ENCODE measurements at regions not wholly inside any gene's neighbourhood (a gene's known extent, or its start where the extent isn't known, plus 50 kb on each side); places are given as distances from the start of the nearest gene placed in this dataset.

DNA sequence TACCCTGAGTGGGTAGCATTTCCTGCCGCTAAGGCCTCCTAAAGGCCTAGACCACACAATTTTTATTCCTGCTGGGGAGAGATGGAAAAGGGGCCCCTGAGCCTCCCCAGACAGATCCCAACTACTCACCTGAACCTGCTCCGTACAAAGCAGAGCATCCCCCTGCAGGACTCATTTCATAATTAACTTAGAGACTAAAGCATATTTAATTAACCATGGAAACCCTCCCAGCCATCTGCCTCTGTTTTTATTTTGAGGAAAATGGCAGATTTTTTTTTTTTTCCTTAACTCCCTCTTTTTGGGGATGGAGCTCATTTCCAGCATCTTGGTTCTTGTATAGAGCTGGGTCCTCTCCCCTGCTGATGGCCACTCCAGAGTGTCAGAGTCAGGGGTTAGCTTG, 96.5 kb upstream of the CRHR1 start:
- no peaks in the 10 kb centered on the region for H3K36me3 Mint-ChIP-seq (ENCODE audit: low read depth)
- H3K4me1 Mint-ChIP-seq (ENCODE audit: low read depth), result no peaks in the 10 kb centered on the region
- no peak overlapping the region for H3K27ac Mint-ChIP-seq
- H3K4me3 Mint-ChIP-seq (ENCODE audit: low read depth), result no peak overlapping the region
- no peak for DNase-seq (ENCODE audit: low spot score)
- intact Hi-C loops (cut with micrococcal nuclease), result no loop called here
- H3K9me3 Mint-ChIP-seq, result no peaks in the 10 kb centered on the region
- H3K27me3 Mint-ChIP-seq (ENCODE audit: low read depth), result peaks cover 22% of the 10 kb centered on the region

DNA sequence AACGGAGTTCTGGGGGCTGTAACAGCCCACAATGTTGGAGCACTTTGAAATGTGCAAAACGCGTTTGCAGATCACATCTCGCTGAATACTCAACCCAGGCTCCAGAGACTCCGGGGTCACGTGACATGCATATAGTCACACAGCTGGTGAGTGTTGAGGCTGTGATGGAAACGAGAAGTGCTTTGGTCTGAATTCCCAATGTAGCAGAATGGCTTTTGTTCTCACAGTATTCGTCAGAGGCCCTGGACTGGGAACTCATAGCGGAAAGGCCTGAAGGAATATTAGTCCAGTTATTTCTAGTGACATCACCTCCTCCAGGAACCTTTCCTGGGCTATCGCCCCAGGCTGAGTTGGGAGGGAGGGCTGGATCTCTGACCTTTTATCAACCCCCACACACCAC, 95.8 kb upstream of the CRHR1 start:
- no peak for DNase-seq (ENCODE audit: low spot score)
- Mint-ChIP-seq H3K27ac (no peak overlapping the region), H3K9me3 (no peaks in the 10 kb centered on the region), H3K27me3 (ENCODE audit: low read depth) (peaks cover 22% of the 10 kb centered on the region), H3K36me3 (ENCODE audit: low read depth) (no peaks in the 10 kb centered on the region), H3K4me1 (ENCODE audit: low read depth) (no peaks in the 10 kb centered on the region), H3K4me3 (ENCODE audit: low read depth) (no peak overlapping the region)
- intact Hi-C loops (cut with micrococcal nuclease), result no loop called here

DNA sequence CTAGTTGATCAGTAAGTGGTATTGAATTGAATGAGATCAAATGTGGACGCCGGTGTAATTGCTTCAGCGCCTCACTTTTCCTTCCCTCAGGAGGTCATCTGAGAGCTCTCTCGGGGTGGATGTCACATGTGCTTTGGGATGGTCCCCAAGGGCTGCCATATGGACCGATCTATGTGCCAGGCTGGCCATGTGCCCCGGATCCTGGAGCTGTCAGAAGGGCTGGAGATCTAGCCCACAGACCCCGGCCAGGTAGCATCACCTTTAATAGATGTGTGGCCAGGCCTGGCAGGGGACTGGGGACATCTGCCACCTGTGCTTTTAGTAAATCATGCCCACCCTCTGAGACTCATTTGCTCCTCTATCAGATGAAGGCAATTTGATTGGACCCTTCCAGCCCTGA, 95.3 kb upstream of the CRHR1 start:
- Mint-ChIP-seq H3K27me3 (ENCODE audit: low read depth) (peaks cover 27% of the 10 kb centered on the region), H3K4me1 (ENCODE audit: low read depth) (no peaks in the 10 kb centered on the region), H3K36me3 (ENCODE audit: low read depth) (no peaks in the 10 kb centered on the region), H3K27ac (no peak overlapping the region), H3K4me3 (ENCODE audit: low read depth) (no peak overlapping the region), H3K9me3 (no peaks in the 10 kb centered on the region)
- no peak for DNase-seq (ENCODE audit: low spot score)
- intact Hi-C loops (cut with micrococcal nuclease), result no loop called here

DNA sequence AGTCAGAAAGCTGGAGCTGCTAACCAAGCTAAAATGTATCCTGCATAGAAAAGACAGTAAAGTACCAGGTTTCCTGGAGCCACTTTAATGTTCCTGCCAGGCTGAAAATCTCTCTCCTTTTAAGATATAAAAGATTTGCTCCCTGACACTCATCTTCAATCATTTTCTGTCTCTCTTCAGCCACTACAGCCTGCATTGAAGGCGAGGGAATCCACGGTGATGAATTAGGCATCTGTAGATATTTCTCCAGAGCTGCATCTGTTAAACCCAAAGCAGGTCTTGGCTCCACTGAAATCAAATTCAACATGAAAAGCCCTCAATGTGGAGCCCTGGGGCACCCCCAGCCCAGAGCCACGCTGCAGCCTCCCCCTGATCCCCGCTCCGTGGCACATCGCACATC, 94.7 kb upstream of the CRHR1 start:
- H3K9me3 Mint-ChIP-seq, result no peaks in the 10 kb centered on the region
- no peak overlapping the region for H3K27ac Mint-ChIP-seq
- DNase-seq (ENCODE audit: low spot score), result no peak
- H3K4me3 Mint-ChIP-seq (ENCODE audit: low read depth), result no peak overlapping the region
- peaks cover 29% of the 10 kb centered on the region for H3K27me3 Mint-ChIP-seq (ENCODE audit: low read depth)
- intact Hi-C loops (cut with micrococcal nuclease), result no loop called here
- H3K36me3 Mint-ChIP-seq (ENCODE audit: low read depth), result no peaks in the 10 kb centered on the region
- H3K4me1 Mint-ChIP-seq (ENCODE audit: low read depth), result no peaks in the 10 kb centered on the region

DNA sequence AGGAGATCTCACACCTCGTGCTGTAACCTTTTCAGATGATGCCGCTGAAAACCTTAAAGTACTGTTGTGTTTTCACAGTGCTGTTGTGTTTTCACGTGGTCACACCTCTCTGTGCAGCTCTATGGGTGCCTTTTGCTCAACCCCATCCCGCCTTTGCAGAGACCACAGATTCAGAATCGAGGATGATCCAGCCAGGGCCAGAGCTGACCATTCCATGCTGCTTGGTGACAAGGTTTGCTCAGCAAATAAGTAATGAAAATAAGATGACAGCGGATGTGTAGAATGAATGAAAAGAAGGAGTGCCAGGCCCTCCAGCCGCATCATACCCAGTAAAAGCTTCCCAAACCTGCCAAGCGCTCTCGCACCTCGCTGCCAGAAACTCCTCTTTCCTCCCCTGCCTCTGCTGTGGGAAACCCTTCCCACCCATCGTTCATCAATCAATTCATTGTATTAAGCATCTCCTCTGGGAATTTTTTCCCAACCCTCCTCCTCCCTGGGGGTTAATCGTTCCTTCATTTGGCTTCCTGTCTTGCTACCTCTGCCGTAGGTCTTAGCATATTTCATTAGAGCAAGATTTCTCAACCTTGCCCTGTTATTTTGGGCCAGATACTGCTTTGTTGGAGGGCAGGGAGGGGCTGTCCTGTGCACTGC, 93.4 kb upstream of the CRHR1 start:
- no peak overlapping the region for H3K27ac Mint-ChIP-seq
- no peaks in the 10 kb centered on the region for H3K4me1 Mint-ChIP-seq (ENCODE audit: low read depth)
- no peak overlapping the region for H3K4me3 Mint-ChIP-seq (ENCODE audit: low read depth)
- intact Hi-C loops (cut with micrococcal nuclease), result no loop called here
- H3K27me3 Mint-ChIP-seq (ENCODE audit: low read depth), result peaks cover 33% of the 10 kb centered on the region
- H3K9me3 Mint-ChIP-seq, result no peaks in the 10 kb centered on the region
- H3K36me3 Mint-ChIP-seq (ENCODE audit: low read depth), result no peaks in the 10 kb centered on the region
- no peak for DNase-seq (ENCODE audit: low spot score)

DNA sequence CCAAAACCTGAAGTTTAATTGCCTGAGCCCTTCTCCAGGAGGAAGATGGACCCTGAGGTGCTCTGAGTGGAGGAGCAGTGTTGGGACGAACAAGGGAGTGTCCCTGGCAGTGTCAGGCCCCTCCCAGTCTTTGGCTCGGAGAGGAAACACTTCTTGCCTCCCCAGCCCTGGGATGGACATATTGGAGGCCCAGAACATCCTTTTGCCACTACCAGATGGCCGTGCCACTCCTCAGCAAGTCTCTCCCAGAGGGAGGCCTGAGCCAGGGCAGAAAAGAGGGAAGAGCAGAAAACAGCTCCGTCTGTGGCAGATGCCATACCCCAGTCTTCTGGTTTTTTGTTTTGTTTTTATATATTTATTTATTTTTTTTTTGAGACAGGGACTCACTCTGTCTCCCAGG, 91.5 kb upstream of the CRHR1 start:
- peaks cover 39% of the 10 kb centered on the region for H3K27me3 Mint-ChIP-seq (ENCODE audit: low read depth)
- H3K36me3 Mint-ChIP-seq (ENCODE audit: low read depth), result no peaks in the 10 kb centered on the region
- H3K4me1 Mint-ChIP-seq (ENCODE audit: low read depth), result no peaks in the 10 kb centered on the region
- intact Hi-C loops (cut with micrococcal nuclease), result no loop called here
- DNase-seq (ENCODE audit: low spot score), result no peak
- H3K9me3 Mint-ChIP-seq, result no peaks in the 10 kb centered on the region
- H3K27ac Mint-ChIP-seq, result no peak overlapping the region
- H3K4me3 Mint-ChIP-seq (ENCODE audit: low read depth), result no peak overlapping the region

DNA sequence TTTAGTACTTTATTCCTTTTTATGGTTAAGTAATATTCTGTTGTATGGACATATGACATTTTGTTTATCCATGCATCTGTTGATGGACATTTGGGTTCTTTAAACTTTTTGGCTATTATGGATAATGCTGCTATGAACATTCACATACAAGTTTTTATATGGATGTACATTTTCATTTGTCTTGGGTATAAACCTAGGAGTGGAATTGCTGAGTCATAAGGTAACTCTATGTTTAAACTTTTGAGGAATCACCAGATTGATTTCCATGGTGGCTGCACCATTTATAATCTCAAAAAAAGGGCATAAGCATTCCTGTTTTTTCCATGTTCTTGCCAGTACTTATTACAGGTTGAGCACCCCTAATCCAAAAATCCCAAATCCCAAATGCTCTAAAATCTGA, 90.3 kb upstream of the CRHR1 start:
- H3K27ac Mint-ChIP-seq, result no peak overlapping the region
- H3K27me3 Mint-ChIP-seq (ENCODE audit: low read depth), result peaks cover 43% of the 10 kb centered on the region
- no peaks in the 10 kb centered on the region for H3K36me3 Mint-ChIP-seq (ENCODE audit: low read depth)
- no peaks in the 10 kb centered on the region for H3K4me1 Mint-ChIP-seq (ENCODE audit: low read depth)
- no peak overlapping the region for H3K4me3 Mint-ChIP-seq (ENCODE audit: low read depth)
- H3K9me3 Mint-ChIP-seq, result no peaks in the 10 kb centered on the region
- intact Hi-C loops (cut with micrococcal nuclease), result no loop called here
- DNase-seq (ENCODE audit: low spot score), result no peak

DNA sequence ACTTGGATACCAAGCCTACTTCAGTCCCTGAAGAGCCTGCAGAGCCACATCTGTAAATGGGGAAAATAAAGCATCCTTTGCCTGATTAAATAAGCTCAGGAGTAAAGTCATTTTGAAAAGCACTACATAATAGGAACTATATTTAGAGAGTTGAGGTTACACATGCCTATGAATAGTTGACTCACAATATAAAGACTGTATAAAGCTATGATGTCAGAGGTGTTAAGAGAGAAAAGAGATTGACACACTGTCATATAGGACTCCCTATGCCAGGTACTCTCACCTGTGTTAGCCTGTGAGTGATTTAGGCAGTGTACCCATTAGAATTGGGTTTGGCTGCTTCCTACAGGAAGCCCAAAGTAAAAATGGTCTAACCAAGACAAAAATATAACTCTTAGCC, 87.7 kb upstream of the CRHR1 start:
- no peak overlapping the region for H3K27ac Mint-ChIP-seq
- no peak overlapping the region for H3K4me3 Mint-ChIP-seq (ENCODE audit: low read depth)
- intact Hi-C loops (cut with micrococcal nuclease), result no loop called here
- H3K36me3 Mint-ChIP-seq (ENCODE audit: low read depth), result no peaks in the 10 kb centered on the region
- no peak for DNase-seq (ENCODE audit: low spot score)
- H3K9me3 Mint-ChIP-seq, result no peaks in the 10 kb centered on the region
- H3K4me1 Mint-ChIP-seq (ENCODE audit: low read depth), result no peaks in the 10 kb centered on the region
- peaks cover 33% of the 10 kb centered on the region for H3K27me3 Mint-ChIP-seq (ENCODE audit: low read depth)

DNA sequence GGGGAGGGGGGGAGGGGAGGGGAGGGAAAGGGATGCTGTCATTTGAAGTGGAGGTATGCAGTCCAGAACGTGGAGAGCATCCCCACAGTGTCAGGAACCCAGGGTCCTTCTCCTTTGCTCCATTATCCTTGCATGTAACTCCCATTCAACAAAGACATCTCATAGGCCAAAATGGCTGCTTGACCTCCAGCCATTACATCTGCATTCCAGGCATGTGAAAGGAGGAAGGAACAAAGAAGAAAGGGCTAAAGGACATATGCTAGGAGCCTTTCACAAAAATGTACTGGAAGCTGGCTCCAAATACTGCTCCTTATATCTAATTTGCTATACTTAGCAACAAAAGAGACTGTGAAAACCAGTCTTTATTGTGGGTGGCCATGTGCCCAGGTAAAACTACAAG, 87.0 kb upstream of the CRHR1 start:
- Mint-ChIP-seq H3K27me3 (ENCODE audit: low read depth) (peaks cover 31% of the 10 kb centered on the region), H3K36me3 (ENCODE audit: low read depth) (no peaks in the 10 kb centered on the region), H3K9me3 (no peaks in the 10 kb centered on the region), H3K4me3 (ENCODE audit: low read depth) (no peak overlapping the region), H3K27ac (no peak overlapping the region), H3K4me1 (ENCODE audit: low read depth) (no peaks in the 10 kb centered on the region)
- intact Hi-C loops (cut with micrococcal nuclease), result no loop called here
- no peak for DNase-seq (ENCODE audit: low spot score)

DNA sequence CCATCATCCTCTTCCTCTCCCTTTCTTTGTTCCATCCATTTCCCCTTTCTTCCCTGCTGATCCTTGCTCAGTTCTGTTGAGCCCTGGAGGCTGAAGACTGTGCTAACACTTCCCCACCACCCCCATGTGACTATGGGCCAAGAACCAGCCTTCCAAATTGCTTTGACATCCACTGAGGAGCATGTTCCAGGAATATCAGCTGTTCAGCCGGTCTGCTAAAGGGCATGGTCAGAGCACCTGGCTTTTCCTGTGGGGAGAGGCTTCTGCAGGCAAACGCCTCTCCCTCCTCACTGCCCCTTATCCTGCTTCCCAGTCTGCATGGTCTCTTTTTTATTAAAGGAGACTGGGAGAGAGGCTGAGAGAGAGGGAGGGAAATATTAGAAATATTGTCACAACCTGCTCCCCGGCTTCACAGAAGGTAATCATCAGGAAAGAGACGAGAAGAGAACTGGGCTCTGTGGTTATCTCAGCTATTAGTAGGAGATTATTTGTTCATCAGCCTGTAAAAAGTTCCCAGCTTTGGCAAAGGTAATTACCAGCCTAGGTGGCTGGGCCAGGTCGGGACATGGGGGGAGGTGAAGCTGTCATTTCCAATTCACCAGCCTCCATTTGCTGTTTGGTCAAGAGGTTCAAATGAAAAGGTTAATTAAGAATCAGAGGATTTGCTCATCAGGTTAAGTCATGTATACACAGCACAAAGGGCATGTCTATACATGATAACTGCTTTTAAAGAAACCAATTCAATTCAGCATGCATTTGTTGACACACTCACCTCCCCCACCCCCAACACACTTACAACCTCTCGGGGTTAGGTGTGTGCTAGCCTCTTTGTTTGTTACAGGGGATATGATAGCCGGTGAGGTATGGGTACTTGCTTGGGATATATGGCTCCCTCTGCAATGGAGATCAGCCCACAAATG, 83.7 kb upstream of the CRHR1 start:
- no peaks in the 10 kb centered on the region for H3K36me3 Mint-ChIP-seq (ENCODE audit: low read depth)
- intact Hi-C loops (cut with micrococcal nuclease), result no loop called here
- no peak for DNase-seq (ENCODE audit: low spot score)
- H3K9me3 Mint-ChIP-seq, result no peaks in the 10 kb centered on the region
- H3K4me3 Mint-ChIP-seq (ENCODE audit: low read depth), result no peak overlapping the region
- H3K27ac Mint-ChIP-seq, result no peak overlapping the region
- H3K4me1 Mint-ChIP-seq (ENCODE audit: low read depth), result peaks cover 10% of the 10 kb centered on the region
- peaks cover 31% of the 10 kb centered on the region for H3K27me3 Mint-ChIP-seq (ENCODE audit: low read depth)

DNA sequence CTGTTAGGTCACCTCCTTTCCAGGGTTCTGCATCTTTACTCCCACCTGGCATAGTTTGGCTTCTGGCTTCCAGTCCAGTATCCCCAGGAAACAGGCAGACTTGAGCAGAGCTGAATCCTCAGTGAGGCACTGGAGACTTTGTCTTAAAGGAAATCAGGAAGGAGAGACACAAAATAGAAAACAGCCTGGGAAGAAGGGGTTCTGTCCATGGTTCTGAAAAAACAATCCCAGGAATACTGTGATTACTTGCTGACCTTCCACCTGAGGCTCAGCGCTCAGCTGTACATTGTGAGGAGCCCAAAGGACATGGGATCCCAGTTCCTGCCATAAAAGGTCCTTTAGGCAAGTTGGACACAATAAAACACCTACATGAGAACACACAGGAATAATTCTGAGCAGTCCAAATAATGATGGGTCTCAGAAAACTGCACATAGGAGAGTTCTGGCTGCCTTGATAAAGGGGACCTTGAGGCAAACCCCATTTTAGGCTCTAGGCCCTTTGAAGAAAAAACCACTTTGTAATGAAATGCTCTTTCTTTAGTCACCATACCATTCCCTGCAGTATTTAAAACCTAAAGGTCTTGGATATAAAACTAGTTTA, 81.4 kb upstream of the CRHR1 start:
- peaks cover 16% of the 10 kb centered on the region for H3K4me1 Mint-ChIP-seq (ENCODE audit: low read depth)
- no peaks in the 10 kb centered on the region for H3K9me3 Mint-ChIP-seq
- no peak overlapping the region for H3K27ac Mint-ChIP-seq
- H3K36me3 Mint-ChIP-seq (ENCODE audit: low read depth), result no peaks in the 10 kb centered on the region
- intact Hi-C loops (cut with micrococcal nuclease), result no loop called here
- no peak overlapping the region for H3K4me3 Mint-ChIP-seq (ENCODE audit: low read depth)
- no peak for DNase-seq (ENCODE audit: low spot score)
- peaks cover 29% of the 10 kb centered on the region for H3K27me3 Mint-ChIP-seq (ENCODE audit: low read depth)

DNA sequence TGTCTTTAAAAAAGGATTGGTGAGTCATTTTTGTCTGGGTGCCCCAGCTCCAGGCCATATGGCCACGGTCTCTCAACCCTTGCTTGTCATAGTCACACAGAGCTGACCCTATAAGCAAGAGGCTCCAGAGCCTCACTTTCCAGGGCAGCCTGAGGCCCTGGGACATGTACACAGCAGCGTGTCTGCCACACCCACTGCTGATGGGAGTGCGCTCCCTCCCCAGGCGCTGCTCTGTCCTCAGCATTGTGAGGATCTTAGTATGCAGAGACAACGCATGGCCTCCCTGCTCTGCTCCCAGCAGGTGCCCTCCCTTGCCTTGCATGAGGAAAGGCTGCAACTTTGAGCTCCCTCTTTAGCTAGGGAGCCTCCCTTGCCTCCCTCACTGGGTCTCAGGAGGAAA, 80.8 kb upstream of the CRHR1 start:
- Mint-ChIP-seq H3K27me3 (ENCODE audit: low read depth) (peaks cover 34% of the 10 kb centered on the region), H3K4me1 (ENCODE audit: low read depth) (peaks cover 16% of the 10 kb centered on the region), H3K27ac (no peak overlapping the region), H3K9me3 (no peaks in the 10 kb centered on the region), H3K36me3 (ENCODE audit: low read depth) (no peaks in the 10 kb centered on the region), H3K4me3 (ENCODE audit: low read depth) (no peak overlapping the region)
- intact Hi-C loops (cut with micrococcal nuclease), result no loop called here
- no peak for DNase-seq (ENCODE audit: low spot score)

DNA sequence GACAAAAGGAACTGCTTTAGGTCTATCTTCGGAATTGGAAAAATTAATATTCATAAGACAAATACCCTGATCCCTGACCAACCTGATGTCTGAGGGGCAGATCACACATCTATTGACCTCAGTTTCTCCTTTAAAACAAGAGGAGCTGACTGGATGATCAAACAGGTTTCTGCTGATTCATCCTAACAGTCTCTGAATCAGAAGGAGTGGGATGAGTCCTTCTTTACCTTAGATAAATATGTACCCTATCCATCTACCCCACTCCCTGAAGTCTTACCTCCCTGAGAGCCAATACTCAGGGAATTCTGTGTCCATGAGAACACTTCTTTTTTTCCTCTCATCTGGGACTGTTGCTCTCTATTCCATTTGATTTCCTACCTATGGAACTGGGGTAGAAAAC, 80.3 kb upstream of the CRHR1 start:
- H3K27me3 Mint-ChIP-seq (ENCODE audit: low read depth), result peaks cover 30% of the 10 kb centered on the region
- intact Hi-C loops (cut with micrococcal nuclease), result no loop called here
- H3K4me3 Mint-ChIP-seq (ENCODE audit: low read depth), result no peak overlapping the region
- no peaks in the 10 kb centered on the region for H3K9me3 Mint-ChIP-seq
- no peak overlapping the region for H3K27ac Mint-ChIP-seq
- no peaks in the 10 kb centered on the region for H3K36me3 Mint-ChIP-seq (ENCODE audit: low read depth)
- H3K4me1 Mint-ChIP-seq (ENCODE audit: low read depth), result peaks cover 16% of the 10 kb centered on the region
- no peak for DNase-seq (ENCODE audit: low spot score)
